ENCODE measurements at regions not wholly inside any gene's neighbourhood (a gene's known extent, or its start where the extent isn't known, plus 50 kb on each side); places are given as distances from the start of the nearest gene placed in this dataset.

GRCh38 chr16:64008131-64008530, 1113.7 kb downstream of the CDH11 start:
- Histone ChIP-seq H3K9me3 (no peaks in the 10 kb centered on the region), H3K27ac (no peak overlapping the region), H3K4me1 (peaks cover 0 to 12% (median 1%) of the 10 kb centered on the region in 12 donors), H3K36me3 (no peaks in the 10 kb centered on the region), H3K4me3 (no peak overlapping the region), H3K27me3 (no peaks in the 10 kb centered on the region)
- intact Hi-C loops (cut with DNase I): no loop called here
- no peak for DNase-seq
- WGBS, 4 donors: 82 to 90% (median 83%) methylated on average over 2 of the region's 2 CpGs
- ATAC-seq: no peak
- TF ChIP-seq POLR2A (IDR thresholded peaks at IDR 0.05) (no peak), CTCF (IDR thresholded peaks at IDR 0.05) (peak in 2 of 12 donors; percentile 6 to 15)

GRCh38 chr16:64004116-64004515, 1117.7 kb downstream of the CDH11 start:
- H3K36me3 ChIP-seq: no peaks in the 10 kb centered on the region
- DNase-seq: no peak
- 78 to 96% (median 87%) methylated on average over 1 of the region's 1 CpG for WGBS, 4 donors

GRCh38 chr16:63995025-63995424, 1126.8 kb downstream of the CDH11 start:
- WGBS, 4 donors: 91 to 93% (median 92%) methylated on average over 8 of the region's 8 CpGs
- Histone ChIP-seq H3K4me1 (no peaks in the 10 kb centered on the region), H3K9me3 (peaks cover 0 to 4% (median 0%) of the 10 kb centered on the region in 12 donors), H3K27me3 (no peaks in the 10 kb centered on the region), H3K36me3 (no peaks in the 10 kb centered on the region), H3K4me3 (no peak overlapping the region), H3K27ac (no peak overlapping the region)
- DNase-seq (no peak), ATAC-seq (no peak)
- intact Hi-C loops (cut with DNase I): no loop called here
- no peak for TF ChIP-seq CTCF (IDR thresholded peaks at IDR 0.05)
- TF ChIP-seq POLR2A (IDR thresholded peaks at IDR 0.05): no peak

More at GRCh38 chr16:64004116-64004515, 1117.7 kb downstream of the CDH11 start:
- no peak for ATAC-seq
- TF ChIP-seq CTCF (IDR thresholded peaks at IDR 0.05) (no peak), POLR2A (IDR thresholded peaks at IDR 0.05) (no peak)
- no peaks in the 10 kb centered on the region for H3K4me1 ChIP-seq
- peaks cover 0 to 3% (median 0%) of the 10 kb centered on the region in 12 donors for H3K9me3 ChIP-seq
- intact Hi-C loops (cut with DNase I): no loop called here
- H3K4me3 ChIP-seq: no peak overlapping the region
- no peaks in the 10 kb centered on the region for H3K27me3 ChIP-seq
- H3K27ac ChIP-seq: no peak overlapping the region

- ATAC-seq: no peak
- intact Hi-C loops (cut with DNase I): no loop called here
- Histone ChIP-seq H3K27me3 (no peaks in the 10 kb centered on the region), H3K9me3 (peaks cover 0 to 6% (median 0%) of the 10 kb centered on the region in 12 donors), H3K4me1 (no peaks in the 10 kb centered on the region), H3K36me3 (no peaks in the 10 kb centered on the region), H3K4me3 (no peak overlapping the region), H3K27ac (no peak overlapping the region)
- 67 to 74% (median 73%) methylated on average over 2 of the region's 2 CpGs for WGBS, 4 donors
- DNase-seq: no peak
- TF ChIP-seq POLR2A (IDR thresholded peaks at IDR 0.05) (no peak), CTCF (IDR thresholded peaks at IDR 0.05) (no peak)
Observed at GRCh38 chr16:63983401-63983800, 1138.5 kb downstream of the CDH11 start.
